Stomach (tissue), 4 donors: ENCODE measurements at regions not wholly inside any gene's neighbourhood (a gene's known extent, or its start where the extent isn't known, plus 50 kb on each side); places are given as distances from the start of the nearest gene placed in this dataset.

Source experiments
- CTCF ChIP-seq, 7 experiments: fragments of 450-650 bp in 4 of 7; fragments of 200-600 bp in 3 of 7; sonication (generic) in 3 of 7; IDR thresholded peaks; one replicate each; pipeline ENCODE4 v1.5.1; 2016 to 2019; ENCODE audit warnings: antibody characterized with exemption in 7 of 7, control low read depth in 2 of 7, mild to moderate bottlenecking in 1 of 7
- POLR2AphosphoS5 ChIP-seq, 3 donors: sonication (generic); formaldehyde crosslinking; IDR thresholded peaks; one replicate each; pipeline ENCODE4 v1.6.1; 2016; ENCODE audit warnings: antibody characterized with exemption in 3 of 3

GRCh38 chr21:35220301-35220700, 171.2 kb upstream of the RUNX1 start:
- no peak for TF ChIP-seq POLR2AphosphoS5 (IDR thresholded peaks at IDR 0.05)
- TF ChIP-seq CTCF (IDR thresholded peaks at IDR 0.05), result no peak
